DOHH2 (cell line): ENCODE measurements at regions not wholly inside any gene's neighbourhood (a gene's known extent, or its start where the extent isn't known, plus 50 kb on each side); places are given as distances from the start of the nearest gene placed in this dataset.

Source experiments
- H3F3A ChIP-seq: fragments of 200-600 bp; sonication (generic), shearing (Covaris generic); 2 replicates; pipeline ENCODE4 v1.6.0; 2016; ENCODE audit warnings: antibody characterized with exemption, mild to moderate bottlenecking; ENCODE audit not compliant: control insufficient read depth, insufficient read depth
- H3K27ac ChIP-seq: fragments of 200-600 bp; sonication (generic); 2 replicates; pipeline ENCODE4 v1.5.1; 2014; ENCODE audit warnings: low read depth, mild to moderate bottlenecking, low read length, moderate library complexity
- H3K27me3 ChIP-seq: fragments of 200-600 bp; sonication (generic); 2 replicates; pipeline ENCODE4 v1.6.1; 2014; ENCODE audit warnings: mild to moderate bottlenecking, low read length, mixed read lengths; ENCODE audit not compliant: control insufficient read depth
- H3K36me3 ChIP-seq: fragments of 200-600 bp; sonication (generic); 2 replicates; pipeline ENCODE4 v1.6.1; 2014; ENCODE audit warnings: mild to moderate bottlenecking, low read length, moderate library complexity, mixed read lengths; ENCODE audit not compliant: control insufficient read depth
- H3K4me1 ChIP-seq: fragments of 200-600 bp; sonication (generic); 2 replicates; pipeline ENCODE4 v1.6.1; 2014; ENCODE audit warnings: mild to moderate bottlenecking, low read length, mixed read lengths; ENCODE audit not compliant: control insufficient read depth
- H3K4me2 ChIP-seq: fragments of 200-600 bp; sonication (generic); 2 replicates; pipeline ENCODE4 v1.6.0; 2014; ENCODE audit warnings: mild to moderate bottlenecking, low read length, moderate library complexity
- H3K4me3 ChIP-seq: fragments of 200-600 bp; sonication (generic); 2 replicates; pipeline ENCODE4 v1.5.1; 2014; ENCODE audit warnings: mild to moderate bottlenecking, low read length, mixed read lengths
- H3K79me2 ChIP-seq: fragments of 200-600 bp; sonication (generic); 2 replicates; pipeline ENCODE4 v1.6.1; 2014; ENCODE audit warnings: mild to moderate bottlenecking, low read length, mixed read lengths; ENCODE audit not compliant: control insufficient read depth
- H3K9me2 ChIP-seq: fragments of 200-600 bp; sonication (generic); replicated peaks from 2 replicates; pipeline ENCODE4 v1.6.1; 2014; ENCODE audit warnings: mild to moderate bottlenecking, low read length, mixed read lengths; ENCODE audit not compliant: control insufficient read depth
- H3K9me3 ChIP-seq: fragments of 200-600 bp; sonication (generic); 2 replicates; pipeline ENCODE4 v1.6.1; 2014; ENCODE audit warnings: antibody characterized with exemption, low read length, mixed read lengths; ENCODE audit not compliant: control insufficient read depth, insufficient read depth
- H4K20me1 ChIP-seq: fragments of 200-600 bp; sonication (generic); 2 replicates; pipeline ENCODE4 v1.6.0; 2014; ENCODE audit warnings: low read depth, mild to moderate bottlenecking, antibody characterized with exemption, low read length, moderate library complexity; ENCODE audit not compliant: control insufficient read depth, insufficient read depth
- CTCF ChIP-seq: fragments of 200-600 bp; sonication (generic); IDR thresholded peaks from one replicate; pipeline ENCODE4 v1.5.1; 2014; ENCODE audit warnings: antibody characterized with exemption, mild to moderate bottlenecking, low read depth, low read length; ENCODE audit not compliant: poor library complexity, severe bottlenecking
- EZH2phosphoT487 ChIP-seq: fragments of 200-600 bp; sonication (generic); IDR thresholded peaks from 2 replicates; pipeline ENCODE4 v1.6.1; 2017; ENCODE audit warnings: borderline replicate concordance, mild to moderate bottlenecking, antibody characterized with exemption, low read length, moderate library complexity, mixed read lengths

GRCh38 chr3:106082616-106083015 is 213.8 kb upstream of the CBLB start:
- H3K36me3 ChIP-seq = no peaks in the 10 kb centered on the region
- H3K27ac ChIP-seq = no peak overlapping the region
- H3K9me3 ChIP-seq = no peaks in the 10 kb centered on the region
- no peaks in the 10 kb centered on the region for H3K79me2 ChIP-seq
- no peak overlapping the region for H3K4me2 ChIP-seq
- H3K4me3 ChIP-seq = no peak overlapping the region
- H3K4me1 ChIP-seq = no peaks in the 10 kb centered on the region
- H3F3A ChIP-seq = 0 out of 2 replicates have a peak, but pooled peaks cover 6% of the 10 kb centered on the region
- no peak for TF ChIP-seq CTCF
- TF ChIP-seq EZH2phosphoT487 = no peak
- no peaks in the 10 kb centered on the region for H4K20me1 ChIP-seq
- H3K27me3 ChIP-seq = no peaks in the 10 kb centered on the region
- H3K9me2 ChIP-seq = no peaks in the 10 kb centered on the region

- H3K4me1 ChIP-seq = no peaks in the 10 kb centered on the region
- H3F3A ChIP-seq = 0 out of 2 replicates have a peak, but pooled peaks cover 6% of the 10 kb centered on the region
- H3K9me3 ChIP-seq = no peaks in the 10 kb centered on the region
- no peak overlapping the region for H3K4me3 ChIP-seq
- no peaks in the 10 kb centered on the region for H3K9me2 ChIP-seq
- no peaks in the 10 kb centered on the region for H4K20me1 ChIP-seq
- no peak for TF ChIP-seq EZH2phosphoT487
- TF ChIP-seq CTCF = no peak
- H3K4me2 ChIP-seq = no peak overlapping the region
- no peak overlapping the region for H3K27ac ChIP-seq
- H3K36me3 ChIP-seq = no peaks in the 10 kb centered on the region
- H3K79me2 ChIP-seq = no peaks in the 10 kb centered on the region
- no peaks in the 10 kb centered on the region for H3K27me3 ChIP-seq
Observed at GRCh38 chr3:106083207-106083606, 214.4 kb upstream of the CBLB start.

- Histone ChIP-seq H4K20me1 (no peaks in the 10 kb centered on the region), H3K4me1 (no peaks in the 10 kb centered on the region), H3F3A (0 out of 2 replicates have a peak, but pooled peaks cover 3% of the 10 kb centered on the region), H3K9me2 (no peaks in the 10 kb centered on the region), H3K27ac (no peak overlapping the region), H3K4me3 (no peak overlapping the region), H3K9me3 (no peaks in the 10 kb centered on the region), H3K79me2 (no peaks in the 10 kb centered on the region), H3K36me3 (no peaks in the 10 kb centered on the region), H3K4me2 (no peak overlapping the region), H3K27me3 (no peaks in the 10 kb centered on the region)
- TF ChIP-seq CTCF (no peak), EZH2phosphoT487 (no peak)
Observed at GRCh38 chr3:106083854-106084253, 215.0 kb upstream of the CBLB start.
